A549 (cell line): ENCODE measurements at regions not wholly inside any gene's neighbourhood (a gene's known extent, or its start where the extent isn't known, plus 50 kb on each side); places are given as distances from the start of the nearest gene placed in this dataset.

Experiments
- CEBPB ChIP-seq, 2 experiments: fragments of >200 bp in 1 of 2; sonication (Bioruptor Twin) in 1 of 2; formaldehyde crosslinking in 1 of 2; IDR thresholded peaks; 2 replicates each; pipeline ENCODE4 v1.6.1; 2012 to 2016
- CTCF ChIP-seq: fragments of >200 bp; sonication (Bioruptor Twin); formaldehyde crosslinking; IDR thresholded peaks from 3 replicates; pipeline ENCODE4 v1.5.1; 2016
- EP300 ChIP-seq, 2 experiments: fragments of >200 bp; sonication (Bioruptor Twin); formaldehyde crosslinking; IDR thresholded peaks; 2 replicates in 1 of 2; 3 replicates in 1 of 2; pipeline ENCODE4 v1.6.1; 2016 to 2017
- FOSL2 ChIP-seq, 2 experiments: fragments of 450-650 bp in 1 of 2; fragments of >200 bp in 1 of 2; sonication (Bioruptor Twin) in 1 of 2; formaldehyde crosslinking; IDR thresholded peaks; 2 replicates each; pipeline versions ENCODE4 v1.5.0 to v1.6.1; 2016 to 2020; ENCODE audit warnings: mild to moderate bottlenecking in 1 of 2, moderate library complexity in 1 of 2
- NFE2L2 ChIP-seq: fragments of 150-350 bp; conservative IDR thresholded peaks from 2 replicates; pipeline ENCODE4 v1.6.1; 2014; ENCODE audit warnings: low read length
- NR3C1 ChIP-seq: fragments of >200 bp; sonication (Bioruptor Twin); formaldehyde crosslinking; IDR thresholded peaks from 3 replicates; pipeline ENCODE4 v1.6.1; 2017
- POLR2A ChIP-seq: IDR thresholded peaks from 2 replicates; pipeline ENCODE4 v1.6.1; 2012; ENCODE audit warnings: mild to moderate bottlenecking, low read length
- RCOR1 ChIP-seq: fragments of 150-350 bp; IDR thresholded peaks from 2 replicates; pipeline ENCODE4 v1.6.1; 2014; ENCODE audit warnings: antibody characterized with exemption, low read length, low read depth
- REST ChIP-seq: fragments of 200-600 bp; sonication (generic); IDR thresholded peaks from 2 replicates; pipeline ENCODE4 v1.6.1; 2016; ENCODE audit warnings: antibody characterized with exemption, mild to moderate bottlenecking, moderate library complexity
- RFX5 ChIP-seq: fragments of 450-650 bp; IDR thresholded peaks from 2 replicates; pipeline ENCODE4 v1.7.1; 2014; ENCODE audit warnings: antibody characterized with exemption, mild to moderate bottlenecking, moderate library complexity
- SMC3 ChIP-seq: fragments of >200 bp; sonication (Bioruptor Twin); formaldehyde crosslinking; IDR thresholded peaks from 3 replicates; pipeline ENCODE4 v1.6.1; 2018; ENCODE audit warnings: inconsistent platforms
- SREBF2 ChIP-seq: fragments of 450-650 bp; IDR thresholded peaks from 2 replicates; pipeline ENCODE4 v1.6.1; 2014; ENCODE audit warnings: mild to moderate bottlenecking, moderate library complexity
- USF2 ChIP-seq: fragments of 450-650 bp; IDR thresholded peaks from 2 replicates; pipeline ENCODE4 v1.6.1; 2014; ENCODE audit warnings: antibody characterized with exemption

GRCh38 chr16:79943736-79944135, 343.2 kb upstream of the MAF start:
- TF ChIP-seq POLR2A (no peak), SMC3 (no peak), REST (no peak), CTCF (no peak), USF2 (no peak), EP300 (IDR thresholded peaks at IDR 0.05) (no peak), SREBF2 (no peak), CEBPB (IDR thresholded peaks at IDR 0.05) (no peak), NFE2L2 (no peak), RCOR1 (no peak), RFX5 (no peak), NR3C1 (no peak), FOSL2 (IDR thresholded peaks at IDR 0.05) (no peak), FOSL2 (CRISPR knock-in tag; IDR thresholded peaks at IDR 0.05) (no peak)
